RWPE2 (cell line): ENCODE measurements at regions not wholly inside any gene's neighbourhood (a gene's known extent, or its start where the extent isn't known, plus 50 kb on each side); places are given as distances from the start of the nearest gene placed in this dataset.

ENCODE experiments used
- ATAC-seq: fragments of 200-7000 bp; cut with Tn5 transposase; 3 replicates; pipeline ENCODE4 v1.9.1; 2021; ENCODE audit warnings: low read depth
- DNase-seq: peaks from one replicate; pipeline ENCODE4 v3.0.0-alpha.2; 2020; ENCODE audit warnings: low spot score
- H3K27ac ChIP-seq: fragments of 450-650 bp; 2 replicates; pipeline ENCODE4 v1.5.1; 2017; ENCODE audit warnings: mild to moderate bottlenecking; ENCODE audit not compliant: poor library complexity, severe bottlenecking
- H3K27me3 ChIP-seq: fragments of 250-450 bp; sonication (Bioruptor Pico); 2 replicates; pipeline ENCODE4 v1.5.1; 2021; ENCODE audit warnings: mild to moderate bottlenecking, moderate library complexity; ENCODE audit not compliant: insufficient read depth, poor library complexity, severe bottlenecking
- H3K36me3 ChIP-seq: fragments of 250-450 bp; sonication (Bioruptor Pico); 2 replicates; pipeline ENCODE4 v1.5.1; 2020; ENCODE audit warnings: low read depth, mild to moderate bottlenecking, moderate library complexity
- H3K4me1 ChIP-seq: fragments of 250-450 bp; sonication (Bioruptor Pico); 2 replicates; pipeline ENCODE4 v1.5.1; 2021; ENCODE audit warnings: mild to moderate bottlenecking, moderate library complexity; ENCODE audit not compliant: insufficient read depth, poor library complexity, severe bottlenecking
- H3K4me3 ChIP-seq: fragments of 250-450 bp; sonication (Bioruptor Pico); 2 replicates; pipeline ENCODE4 v1.5.1; 2021; ENCODE audit warnings: mild to moderate bottlenecking, moderate library complexity; ENCODE audit not compliant: severe bottlenecking
- H3K9me3 ChIP-seq: fragments of 250-450 bp; sonication (Bioruptor Pico); 2 replicates; pipeline ENCODE4 v1.5.1; 2021; ENCODE audit warnings: mild to moderate bottlenecking, moderate library complexity; ENCODE audit not compliant: severe bottlenecking
- CTCF ChIP-seq: fragments of 450-650 bp; IDR thresholded peaks from one replicate; pipeline ENCODE4 v1.5.1; 2017; ENCODE audit warnings: mild to moderate bottlenecking, moderate library complexity; ENCODE audit not compliant: poor library complexity, severe bottlenecking

- TF ChIP-seq CTCF: no peak
- Histone ChIP-seq H3K4me1 (no peaks in the 10 kb centered on the region), H3K27ac (no peak overlapping the region), H3K4me3 (no peak overlapping the region), H3K9me3 (no peaks in the 10 kb centered on the region), H3K36me3 (no peaks in the 10 kb centered on the region), H3K27me3 (peaks cover 23% of the 10 kb centered on the region)
- DNase-seq: no peak
- ATAC-seq: no peak
Measured at GRCh38 chr20:39277185-39277584, 315.0 kb downstream of the DHX35 start.

- H3K27me3 ChIP-seq: no peaks in the 10 kb centered on the region
- TF ChIP-seq CTCF: no peak
- H3K4me3 ChIP-seq: no peak overlapping the region
- H3K9me3 ChIP-seq: no peaks in the 10 kb centered on the region
- H3K4me1 ChIP-seq: no peaks in the 10 kb centered on the region
- DNase-seq (no peak), ATAC-seq (no peak)
- H3K27ac ChIP-seq: no peak overlapping the region
- H3K36me3 ChIP-seq: no peaks in the 10 kb centered on the region
Measured at GRCh38 chr20:39270837-39271604, 308.9 kb downstream of the DHX35 start.

- Histone ChIP-seq H3K36me3 (no peaks in the 10 kb centered on the region), H3K4me3 (no peak overlapping the region), H3K9me3 (no peaks in the 10 kb centered on the region), H3K27me3 (no peaks in the 10 kb centered on the region), H3K27ac (no peak overlapping the region), H3K4me1 (no peaks in the 10 kb centered on the region)
- DNase-seq (no peak), ATAC-seq (no peak)
- TF ChIP-seq CTCF: no peak
Measured at GRCh38 chr20:39269493-39270217, 307.5 kb downstream of the DHX35 start.

- H3K27ac ChIP-seq: no peak overlapping the region
- peak; percentile 98 for TF ChIP-seq CTCF
- H3K36me3 ChIP-seq: no peaks in the 10 kb centered on the region
- DNase-seq (no peak), ATAC-seq (peak; percentile 64)
- no peaks in the 10 kb centered on the region for H3K9me3 ChIP-seq
- no peaks in the 10 kb centered on the region for H3K4me1 ChIP-seq
- H3K4me3 ChIP-seq: no peak overlapping the region
- H3K27me3 ChIP-seq: no peaks in the 10 kb centered on the region
Measured at GRCh38 chr20:39268981-39269461, 306.9 kb downstream of the DHX35 start.

- no peak for DNase-seq
- Histone ChIP-seq H3K4me1 (no peaks in the 10 kb centered on the region), H3K36me3 (no peaks in the 10 kb centered on the region), H3K4me3 (no peak overlapping the region), H3K27me3 (no peaks in the 10 kb centered on the region), H3K9me3 (no peaks in the 10 kb centered on the region), H3K27ac (no peak overlapping the region)
- no peak for TF ChIP-seq CTCF
- ATAC-seq: no peak; the same call in 2 of the 3 replicates
Measured at GRCh38 chr20:39268491-39268951, 306.4 kb downstream of the DHX35 start.
